ENCODE measurements at regions not wholly inside any gene's neighbourhood (a gene's known extent, or its start where the extent isn't known, plus 50 kb on each side); places are given as distances from the start of the nearest gene placed in this dataset.

- no peak overlapping the region for H3K27ac Mint-ChIP-seq
- ATAC-seq (replicated peaks) (no peak), DNase-seq (no peak)
- no peaks in the 10 kb centered on the region for H3K27me3 Mint-ChIP-seq
- no peaks in the 10 kb centered on the region for H3K36me3 Mint-ChIP-seq (ENCODE audit: insufficient read depth)
- H3K4me1 Mint-ChIP-seq (ENCODE audit: low read depth in 2 of 2): no peaks in the 10 kb centered on the region
- H3K4me3 Mint-ChIP-seq: no peak overlapping the region
- H3K9me3 Mint-ChIP-seq: peaks cover 0 to 1% of the 10 kb centered on the region in 2 donors
Observed at GRCh38 chr12:77409551-77409950, 344.2 kb upstream of the E2F7 start.

- no peak overlapping the region for H3K4me3 Mint-ChIP-seq
Observed at GRCh38 chr12:77407931-77408330, 342.6 kb upstream of the E2F7 start.

GRCh38 chr12:77406219-77406905, 341.0 kb upstream of the E2F7 start:
- Mint-ChIP-seq H3K36me3 (ENCODE audit: insufficient read depth) (no peaks in the 10 kb centered on the region), H3K27me3 (no peaks in the 10 kb centered on the region), H3K4me3 (no peak overlapping the region), H3K27ac (no peak overlapping the region), H3K9me3 (no peaks in the 10 kb centered on the region), H3K4me1 (ENCODE audit: low read depth in 2 of 2) (no peaks in the 10 kb centered on the region)
- DNase-seq (no peak), ATAC-seq (replicated peaks) (no peak)

More at GRCh38 chr12:77407931-77408330, 342.6 kb upstream of the E2F7 start:
- H3K4me1 Mint-ChIP-seq (ENCODE audit: low read depth in 2 of 2): no peaks in the 10 kb centered on the region
- H3K27me3 Mint-ChIP-seq: no peaks in the 10 kb centered on the region
- ATAC-seq (replicated peaks) (no peak), DNase-seq (no peak)
- no peak overlapping the region for H3K27ac Mint-ChIP-seq
- H3K9me3 Mint-ChIP-seq: no peaks in the 10 kb centered on the region
- H3K36me3 Mint-ChIP-seq (ENCODE audit: insufficient read depth): no peaks in the 10 kb centered on the region

- ATAC-seq (replicated peaks) (no peak), DNase-seq (no peak)
- H3K4me1 Mint-ChIP-seq (ENCODE audit: low read depth in 2 of 2): no peaks in the 10 kb centered on the region
- H3K27me3 Mint-ChIP-seq: no peaks in the 10 kb centered on the region
- peaks cover 0 to 4% of the 10 kb centered on the region in 2 donors for H3K9me3 Mint-ChIP-seq
- H3K4me3 Mint-ChIP-seq: no peak overlapping the region
- H3K36me3 Mint-ChIP-seq (ENCODE audit: insufficient read depth): no peaks in the 10 kb centered on the region
- H3K27ac Mint-ChIP-seq: no peak overlapping the region
Observed at GRCh38 chr12:77402716-77403115, 337.3 kb upstream of the E2F7 start.

GRCh38 chr12:77401770-77402081, 336.4 kb upstream of the E2F7 start:
- Mint-ChIP-seq H3K27ac (no peak overlapping the region), H3K9me3 (peaks cover 0 to 4% of the 10 kb centered on the region in 2 donors), H3K27me3 (no peaks in the 10 kb centered on the region), H3K4me3 (no peak overlapping the region), H3K36me3 (ENCODE audit: insufficient read depth) (no peaks in the 10 kb centered on the region), H3K4me1 (ENCODE audit: low read depth in 2 of 2) (no peaks in the 10 kb centered on the region)
- no peak for ATAC-seq (replicated peaks)
- no peak for DNase-seq

GRCh38 chr12:77401064-77401769, 335.8 kb upstream of the E2F7 start:
- peaks cover 0 to 4% of the 10 kb centered on the region in 2 donors for H3K9me3 Mint-ChIP-seq
- H3K4me1 Mint-ChIP-seq (ENCODE audit: low read depth in 2 of 2): no peaks in the 10 kb centered on the region
- ATAC-seq (replicated peaks): no peak
- no peaks in the 10 kb centered on the region for H3K36me3 Mint-ChIP-seq (ENCODE audit: insufficient read depth)
- no peak for DNase-seq
- H3K27me3 Mint-ChIP-seq: no peaks in the 10 kb centered on the region
- no peak overlapping the region for H3K27ac Mint-ChIP-seq
- no peak overlapping the region for H3K4me3 Mint-ChIP-seq

GRCh38 chr12:77392467-77393088, 327.2 kb upstream of the E2F7 start:
- Mint-ChIP-seq H3K4me3 (no peak overlapping the region), H3K27ac (no peak overlapping the region), H3K4me1 (ENCODE audit: low read depth in 2 of 2) (no peaks in the 10 kb centered on the region), H3K9me3 (peaks cover 3 to 8% of the 10 kb centered on the region in 2 donors), H3K27me3 (no peaks in the 10 kb centered on the region), H3K36me3 (ENCODE audit: insufficient read depth) (no peaks in the 10 kb centered on the region)
- ATAC-seq (replicated peaks): no peak
- DNase-seq: no peak

- Mint-ChIP-seq H3K27ac (no peak overlapping the region), H3K4me3 (no peak overlapping the region), H3K27me3 (no peaks in the 10 kb centered on the region), H3K4me1 (ENCODE audit: low read depth in 2 of 2) (no peaks in the 10 kb centered on the region), H3K9me3 (peaks cover 2 to 8% of the 10 kb centered on the region in 2 donors), H3K36me3 (ENCODE audit: insufficient read depth) (no peaks in the 10 kb centered on the region)
- no peak for ATAC-seq (replicated peaks)
- no peak for DNase-seq
Observed at GRCh38 chr12:77388445-77389265, 323.3 kb upstream of the E2F7 start.

GRCh38 chr12:77387671-77388070, 322.3 kb upstream of the E2F7 start:
- peaks cover 0 to 8% of the 10 kb centered on the region in 2 donors for H3K9me3 Mint-ChIP-seq
- DNase-seq (no peak), ATAC-seq (replicated peaks) (no peak)
- H3K27ac Mint-ChIP-seq: no peak overlapping the region
- H3K27me3 Mint-ChIP-seq: no peaks in the 10 kb centered on the region
- H3K36me3 Mint-ChIP-seq (ENCODE audit: insufficient read depth): no peaks in the 10 kb centered on the region
- H3K4me1 Mint-ChIP-seq (ENCODE audit: low read depth in 2 of 2): no peaks in the 10 kb centered on the region
- no peak overlapping the region for H3K4me3 Mint-ChIP-seq

- H3K27me3 Mint-ChIP-seq: no peaks in the 10 kb centered on the region
- no peaks in the 10 kb centered on the region for H3K4me1 Mint-ChIP-seq (ENCODE audit: low read depth in 2 of 2)
- ATAC-seq (replicated peaks) (no peak), DNase-seq (no peak)
- H3K27ac Mint-ChIP-seq: no peak overlapping the region
- H3K9me3 Mint-ChIP-seq: peaks cover 0 to 8% of the 10 kb centered on the region in 2 donors
- no peaks in the 10 kb centered on the region for H3K36me3 Mint-ChIP-seq (ENCODE audit: insufficient read depth)
- no peak overlapping the region for H3K4me3 Mint-ChIP-seq
Observed at GRCh38 chr12:77387214-77387613, 321.8 kb upstream of the E2F7 start.

- H3K36me3 Mint-ChIP-seq (ENCODE audit: insufficient read depth): no peaks in the 10 kb centered on the region
- peaks cover 0 to 8% of the 10 kb centered on the region in 2 donors for H3K9me3 Mint-ChIP-seq
- no peak overlapping the region for H3K4me3 Mint-ChIP-seq
- H3K27me3 Mint-ChIP-seq: no peaks in the 10 kb centered on the region
- no peaks in the 10 kb centered on the region for H3K4me1 Mint-ChIP-seq (ENCODE audit: low read depth in 2 of 2)
- H3K27ac Mint-ChIP-seq: no peak overlapping the region
- ATAC-seq (replicated peaks) (no peak), DNase-seq (no peak)
Observed at GRCh38 chr12:77384941-77385340, 319.6 kb upstream of the E2F7 start.

GRCh38 chr12:77382096-77382742, 316.9 kb upstream of the E2F7 start:
- Mint-ChIP-seq H3K36me3 (ENCODE audit: insufficient read depth) (no peaks in the 10 kb centered on the region), H3K27me3 (no peaks in the 10 kb centered on the region), H3K27ac (no peak overlapping the region), H3K4me1 (ENCODE audit: low read depth in 2 of 2) (no peaks in the 10 kb centered on the region), H3K4me3 (no peak overlapping the region), H3K9me3 (peaks cover 0 to 7% of the 10 kb centered on the region in 2 donors)
- DNase-seq (no peak), ATAC-seq (replicated peaks) (no peak)

- ATAC-seq (replicated peaks) (no peak), DNase-seq (no peak)
- Mint-ChIP-seq H3K4me1 (ENCODE audit: low read depth in 2 of 2) (no peaks in the 10 kb centered on the region), H3K9me3 (peaks cover 7 to 10% of the 10 kb centered on the region in 2 donors), H3K27ac (no peak overlapping the region), H3K27me3 (no peaks in the 10 kb centered on the region), H3K4me3 (no peak overlapping the region), H3K36me3 (ENCODE audit: insufficient read depth) (no peaks in the 10 kb centered on the region)
Observed at GRCh38 chr12:77377622-77378021, 312.3 kb upstream of the E2F7 start.
